Activated naive CD4-positive, alpha-beta T cell treated with anti-CD3 and anti-CD28 coated beads for 36 hours (primary cell): ENCODE measurements at regions not wholly inside any gene's neighbourhood (a gene's known extent, or its start where the extent isn't known, plus 50 kb on each side); places are given as distances from the start of the nearest gene placed in this dataset.

Source experiments
- CTCF ChIA-PET: fragments of 350-600 bp; sonication (Branson Sonifier 250); formaldehyde crosslinking; loops from one replicate; lab custom pipeline; 2021; ENCODE audit warnings: antibody characterized with exemption; lab: Charles Lee
- DNase-seq: peaks from one replicate; pipeline ENCODE4 v3.0.0-alpha.2; 2020
- H3K27ac Mint-ChIP-seq: one replicate; pipeline ENCODE4 v1.8.0; 2021; ENCODE audit warnings: mild to moderate bottlenecking, mixed read lengths
- H3K27me3 Mint-ChIP-seq: one replicate; pipeline ENCODE4 v1.8.0; 2021; ENCODE audit warnings: low read depth, mixed read lengths
- H3K36me3 Mint-ChIP-seq: one replicate; pipeline ENCODE4 v1.8.0; 2021; ENCODE audit warnings: low read depth, mixed read lengths
- H3K4me1 Mint-ChIP-seq: one replicate; pipeline ENCODE4 v1.8.0; 2021; ENCODE audit warnings: low read depth, mixed read lengths
- H3K4me3 Mint-ChIP-seq: one replicate; pipeline ENCODE4 v1.8.0; 2021; ENCODE audit warnings: mild to moderate bottlenecking, moderate library complexity, mixed read lengths
- H3K9me3 Mint-ChIP-seq: one replicate; pipeline ENCODE4 v1.8.0; 2021; ENCODE audit warnings: mixed read lengths
- intact Hi-C: fragments of 100-400 bp; cut with micrococcal nuclease; formaldehyde crosslinking; loops from one replicate; pipeline ENCODE4 v1.15.1; 2023

- DNase-seq = no peak
- no peaks in the 10 kb centered on the region for H3K27me3 Mint-ChIP-seq
- intact Hi-C loops = no loop called here
- no peak overlapping the region for H3K4me3 Mint-ChIP-seq
- CTCF ChIA-PET = no interaction called here
- H3K36me3 Mint-ChIP-seq = no peaks in the 10 kb centered on the region
- no peaks in the 10 kb centered on the region for H3K9me3 Mint-ChIP-seq
- no peak overlapping the region for H3K27ac Mint-ChIP-seq
- H3K4me1 Mint-ChIP-seq = no peaks in the 10 kb centered on the region
Measured at GRCh38 chr7:82701949-82702348, 258.4 kb upstream of the CACNA2D1 start.

DNA sequence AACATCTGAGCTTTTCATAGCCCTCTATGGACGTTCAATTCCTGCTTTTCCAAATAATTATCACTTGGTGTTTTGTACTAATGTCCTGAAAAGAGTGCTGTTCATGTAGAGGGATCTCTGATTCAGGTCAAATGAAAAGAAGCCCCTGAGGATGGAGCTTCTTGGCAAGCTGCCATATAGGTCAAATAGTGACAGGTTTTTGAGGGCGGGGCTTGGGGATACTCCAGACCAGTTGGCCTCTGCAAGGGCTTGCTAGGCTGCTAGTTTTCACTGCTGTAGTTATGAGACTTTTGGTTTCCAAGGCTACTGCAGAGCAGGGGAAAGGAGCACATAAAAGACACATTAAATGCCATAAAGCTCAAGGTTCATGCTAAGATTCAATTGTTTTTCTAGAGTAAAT is 257.2 kb upstream of the CACNA2D1 start:
- Mint-ChIP-seq H3K27me3 (no peaks in the 10 kb centered on the region), H3K27ac (no peak overlapping the region), H3K9me3 (no peaks in the 10 kb centered on the region), H3K36me3 (no peaks in the 10 kb centered on the region), H3K4me3 (no peak overlapping the region), H3K4me1 (no peaks in the 10 kb centered on the region)
- intact Hi-C loops = no loop called here
- DNase-seq = no peak
- CTCF ChIA-PET = no interaction called here

DNA sequence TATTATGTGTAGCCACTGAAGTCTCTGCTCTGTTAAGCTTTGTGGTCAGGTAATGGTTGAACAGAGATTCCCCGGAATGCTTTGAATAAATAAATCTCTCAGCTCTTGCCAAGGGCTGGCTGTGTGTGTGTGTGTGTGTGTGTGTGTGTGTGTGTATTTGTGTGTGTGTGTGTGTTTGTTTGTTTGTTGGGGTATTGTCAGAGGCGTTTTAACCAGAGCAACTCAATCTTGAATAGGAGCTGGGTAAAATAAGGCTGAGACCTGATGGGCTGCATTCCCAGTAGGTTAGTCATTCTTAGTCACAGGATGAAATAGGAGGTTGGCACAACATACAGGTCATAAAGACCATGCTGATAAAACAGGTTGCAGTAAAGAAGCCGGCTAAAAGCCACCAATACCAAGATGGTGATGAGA is 256.2 kb upstream of the CACNA2D1 start:
- DNase-seq = no peak
- no peaks in the 10 kb centered on the region for H3K27me3 Mint-ChIP-seq
- no peak overlapping the region for H3K27ac Mint-ChIP-seq
- no peak overlapping the region for H3K4me3 Mint-ChIP-seq
- intact Hi-C loops = no loop called here
- H3K4me1 Mint-ChIP-seq = no peaks in the 10 kb centered on the region
- no peaks in the 10 kb centered on the region for H3K9me3 Mint-ChIP-seq
- H3K36me3 Mint-ChIP-seq = no peaks in the 10 kb centered on the region
- CTCF ChIA-PET = no interaction called here

GRCh38 chr7:82697897-82698296 is 254.3 kb upstream of the CACNA2D1 start:
- DNase-seq = no peak
- Mint-ChIP-seq H3K27me3 (no peaks in the 10 kb centered on the region), H3K4me3 (no peak overlapping the region), H3K4me1 (no peaks in the 10 kb centered on the region), H3K36me3 (no peaks in the 10 kb centered on the region), H3K9me3 (no peaks in the 10 kb centered on the region), H3K27ac (no peak overlapping the region)
- intact Hi-C loops = no loop called here
- CTCF ChIA-PET = no interaction called here

- intact Hi-C loops = no loop called here
- CTCF ChIA-PET = no interaction called here
- no peak overlapping the region for H3K4me3 Mint-ChIP-seq
- H3K4me1 Mint-ChIP-seq = no peaks in the 10 kb centered on the region
- no peaks in the 10 kb centered on the region for H3K9me3 Mint-ChIP-seq
- no peak overlapping the region for H3K27ac Mint-ChIP-seq
- DNase-seq = no peak
- no peaks in the 10 kb centered on the region for H3K36me3 Mint-ChIP-seq
- H3K27me3 Mint-ChIP-seq = no peaks in the 10 kb centered on the region
Measured at GRCh38 chr7:82696631-82697030, 253.1 kb upstream of the CACNA2D1 start.

GRCh38 chr7:82694022-82694421 is 250.4 kb upstream of the CACNA2D1 start:
- Mint-ChIP-seq H3K9me3 (no peaks in the 10 kb centered on the region), H3K27ac (no peak overlapping the region), H3K27me3 (no peaks in the 10 kb centered on the region), H3K36me3 (no peaks in the 10 kb centered on the region), H3K4me3 (no peak overlapping the region), H3K4me1 (no peaks in the 10 kb centered on the region)
- intact Hi-C loops = no loop called here
- DNase-seq = no peak
- CTCF ChIA-PET = no interaction called here

GRCh38 chr7:82690929-82691328 is 247.4 kb upstream of the CACNA2D1 start:
- H3K36me3 Mint-ChIP-seq = no peaks in the 10 kb centered on the region
- H3K4me1 Mint-ChIP-seq = no peaks in the 10 kb centered on the region
- no peaks in the 10 kb centered on the region for H3K9me3 Mint-ChIP-seq
- no peak for DNase-seq
- H3K27me3 Mint-ChIP-seq = no peaks in the 10 kb centered on the region
- intact Hi-C loops = no loop called here
- H3K4me3 Mint-ChIP-seq = no peak overlapping the region
- CTCF ChIA-PET = no interaction called here
- no peak overlapping the region for H3K27ac Mint-ChIP-seq

GRCh38 chr7:82685214-82685613 is 241.6 kb upstream of the CACNA2D1 start:
- CTCF ChIA-PET = no interaction called here
- intact Hi-C loops = no loop called here

GRCh38 chr7:82678716-82679115 is 235.1 kb upstream of the CACNA2D1 start:
- peak overlapping the region; percentile 77 for H3K27ac Mint-ChIP-seq

More at GRCh38 chr7:82685214-82685613, 241.6 kb upstream of the CACNA2D1 start:
- no peaks in the 10 kb centered on the region for H3K27me3 Mint-ChIP-seq
- H3K4me3 Mint-ChIP-seq = no peak overlapping the region
- no peaks in the 10 kb centered on the region for H3K36me3 Mint-ChIP-seq
- H3K27ac Mint-ChIP-seq = no peak overlapping the region
- no peaks in the 10 kb centered on the region for H3K9me3 Mint-ChIP-seq
- DNase-seq = no peak
- H3K4me1 Mint-ChIP-seq = no peaks in the 10 kb centered on the region

GRCh38 chr7:82678259-82678658 is 234.7 kb upstream of the CACNA2D1 start:
- H3K36me3 Mint-ChIP-seq = no peaks in the 10 kb centered on the region
- CTCF ChIA-PET = no interaction called here
- peaks cover 16% of the 10 kb centered on the region for H3K4me1 Mint-ChIP-seq
- peak overlapping the region; percentile 77 for H3K27ac Mint-ChIP-seq
- DNase-seq = no peak
- no peak overlapping the region for H3K4me3 Mint-ChIP-seq
- no peaks in the 10 kb centered on the region for H3K27me3 Mint-ChIP-seq
- H3K9me3 Mint-ChIP-seq = peaks cover 2% of the 10 kb centered on the region
- intact Hi-C loops = no loop called here

More at GRCh38 chr7:82678716-82679115, 235.1 kb upstream of the CACNA2D1 start:
- H3K36me3 Mint-ChIP-seq = no peaks in the 10 kb centered on the region
- CTCF ChIA-PET = no interaction called here
- H3K9me3 Mint-ChIP-seq = peaks cover 2% of the 10 kb centered on the region
- H3K4me3 Mint-ChIP-seq = no peak overlapping the region
- peaks cover 16% of the 10 kb centered on the region for H3K4me1 Mint-ChIP-seq
- no peaks in the 10 kb centered on the region for H3K27me3 Mint-ChIP-seq
- DNase-seq = no peak
- intact Hi-C loops = no loop called here

DNA sequence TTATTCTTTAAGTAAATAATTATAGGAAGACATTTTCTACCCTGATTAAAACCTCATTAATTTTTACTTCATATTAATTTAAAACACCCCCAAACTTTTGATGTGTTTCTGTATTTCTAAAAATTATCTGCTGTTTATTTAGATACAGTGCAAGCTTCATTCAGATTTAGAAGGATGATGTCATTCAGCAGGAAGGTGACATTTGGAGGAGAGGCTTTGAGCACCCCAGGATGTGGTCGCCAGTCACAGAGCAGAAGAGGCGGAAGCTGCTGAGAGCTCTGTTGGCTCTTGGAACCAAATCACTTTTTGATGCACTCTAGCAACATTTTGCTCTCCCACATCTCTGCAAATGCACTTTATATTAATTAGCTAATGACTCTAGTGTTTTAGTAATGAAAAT is 233.9 kb upstream of the CACNA2D1 start:
- no peaks in the 10 kb centered on the region for H3K27me3 Mint-ChIP-seq
- intact Hi-C loops = no loop called here

DNA sequence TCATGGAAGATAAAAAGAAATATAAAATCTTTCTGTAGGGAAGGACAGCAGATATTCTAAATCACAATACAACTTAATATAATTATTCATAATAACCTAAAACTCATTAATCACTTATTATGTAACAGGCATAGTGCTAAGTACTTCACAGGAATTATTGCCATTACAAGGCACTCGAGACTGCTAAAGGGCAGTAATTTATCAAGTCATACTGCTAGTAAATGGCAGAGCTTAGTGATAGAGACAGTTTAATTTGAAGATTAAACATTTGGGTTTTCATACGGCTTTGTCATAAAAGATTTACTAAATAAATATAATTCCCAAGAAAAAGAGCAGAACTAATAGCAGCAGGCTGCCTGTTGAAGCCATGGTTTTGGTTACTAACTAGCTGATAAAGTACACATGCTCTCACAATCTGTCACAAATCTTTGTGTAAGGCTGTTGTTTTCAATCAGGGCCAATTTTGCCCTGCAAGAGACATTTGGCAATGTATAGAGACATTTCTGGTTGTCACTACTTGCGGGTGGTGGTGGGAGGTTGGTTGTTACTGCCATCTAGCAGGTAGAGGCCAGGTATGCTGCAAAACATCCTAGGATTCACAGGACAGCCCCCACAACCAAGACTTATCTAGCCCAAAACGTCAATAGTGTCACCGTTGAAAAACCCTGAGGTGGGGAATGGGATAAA is 233.3 kb upstream of the CACNA2D1 start:
- Mint-ChIP-seq H3K27me3 (no peaks in the 10 kb centered on the region), H3K4me3 (no peak overlapping the region), H3K9me3 (peaks cover 2% of the 10 kb centered on the region), H3K4me1 (peaks cover 16% of the 10 kb centered on the region), H3K36me3 (no peaks in the 10 kb centered on the region), H3K27ac (no peak overlapping the region)
- intact Hi-C loops = no loop called here
- peak; percentile 7 for DNase-seq
- CTCF ChIA-PET = no interaction called here

More for the DNA sequence above, 233.9 kb upstream of the CACNA2D1 start:
- Mint-ChIP-seq H3K4me1 (peaks cover 16% of the 10 kb centered on the region), H3K36me3 (no peaks in the 10 kb centered on the region), H3K4me3 (no peak overlapping the region), H3K27ac (peak overlapping the region; percentile 75), H3K9me3 (peaks cover 2% of the 10 kb centered on the region)
- CTCF ChIA-PET = no interaction called here
- DNase-seq = peak; percentile 65

DNA sequence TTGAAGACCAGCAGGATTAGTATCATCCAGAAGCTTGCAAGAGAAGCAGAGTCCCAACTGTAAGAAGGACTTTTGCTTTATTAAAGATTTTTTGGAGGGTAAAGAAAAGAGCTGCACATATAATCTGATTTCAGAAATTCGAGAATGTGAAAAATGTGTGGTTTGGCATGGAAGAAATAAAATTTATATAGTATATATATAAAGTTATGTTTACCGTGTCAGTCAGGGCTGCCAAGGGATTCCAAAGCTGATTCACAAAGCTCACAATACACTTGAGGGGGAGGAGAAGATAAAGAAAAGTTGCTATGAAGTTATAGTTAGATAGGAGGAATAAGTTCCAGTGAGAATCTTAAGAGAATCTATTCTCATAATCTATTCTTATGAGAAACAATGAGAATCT is 231.8 kb upstream of the CACNA2D1 start:
- CTCF ChIA-PET = interaction anchor here (0.9 kb wide), 1 partner anchor 19 kb away, joined by 3 read pairs; no protein-coding TSS in a partner anchor
- no peaks in the 10 kb centered on the region for H3K27me3 Mint-ChIP-seq

More for the DNA sequence above, 231.8 kb upstream of the CACNA2D1 start:
- H3K4me3 Mint-ChIP-seq = no peak overlapping the region
- H3K4me1 Mint-ChIP-seq = peaks cover 16% of the 10 kb centered on the region
- no peak overlapping the region for H3K27ac Mint-ChIP-seq
- peaks cover 2% of the 10 kb centered on the region for H3K9me3 Mint-ChIP-seq
- intact Hi-C loops = no loop called here
- H3K36me3 Mint-ChIP-seq = no peaks in the 10 kb centered on the region
- DNase-seq = no peak
